ENCODE measurements at regions not wholly inside any gene's neighbourhood (a gene's known extent, or its start where the extent isn't known, plus 50 kb on each side); places are given as distances from the start of the nearest gene placed in this dataset.

DNA sequence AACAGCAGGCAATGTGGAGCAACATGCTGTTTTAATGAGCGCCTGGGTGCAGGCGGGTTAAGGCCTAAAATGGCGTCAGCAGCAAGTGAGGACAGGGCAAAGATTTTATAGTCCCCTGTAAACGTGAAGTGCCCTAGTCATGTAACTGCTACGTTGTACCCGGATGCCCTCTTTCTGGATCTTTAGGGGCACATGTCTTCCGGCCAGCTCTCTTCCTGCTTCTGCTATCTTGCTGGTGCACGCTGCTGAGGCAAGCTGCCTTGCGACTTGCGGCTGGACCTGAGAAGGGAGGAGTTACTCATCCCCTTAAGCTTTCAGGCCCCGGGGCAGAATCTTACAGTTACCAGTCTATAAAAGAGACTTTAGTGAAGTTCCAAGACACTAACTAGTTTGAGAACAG lies 303.6 kb upstream of the DACH1 start:
- TF ChIP-seq, protein P1, sequence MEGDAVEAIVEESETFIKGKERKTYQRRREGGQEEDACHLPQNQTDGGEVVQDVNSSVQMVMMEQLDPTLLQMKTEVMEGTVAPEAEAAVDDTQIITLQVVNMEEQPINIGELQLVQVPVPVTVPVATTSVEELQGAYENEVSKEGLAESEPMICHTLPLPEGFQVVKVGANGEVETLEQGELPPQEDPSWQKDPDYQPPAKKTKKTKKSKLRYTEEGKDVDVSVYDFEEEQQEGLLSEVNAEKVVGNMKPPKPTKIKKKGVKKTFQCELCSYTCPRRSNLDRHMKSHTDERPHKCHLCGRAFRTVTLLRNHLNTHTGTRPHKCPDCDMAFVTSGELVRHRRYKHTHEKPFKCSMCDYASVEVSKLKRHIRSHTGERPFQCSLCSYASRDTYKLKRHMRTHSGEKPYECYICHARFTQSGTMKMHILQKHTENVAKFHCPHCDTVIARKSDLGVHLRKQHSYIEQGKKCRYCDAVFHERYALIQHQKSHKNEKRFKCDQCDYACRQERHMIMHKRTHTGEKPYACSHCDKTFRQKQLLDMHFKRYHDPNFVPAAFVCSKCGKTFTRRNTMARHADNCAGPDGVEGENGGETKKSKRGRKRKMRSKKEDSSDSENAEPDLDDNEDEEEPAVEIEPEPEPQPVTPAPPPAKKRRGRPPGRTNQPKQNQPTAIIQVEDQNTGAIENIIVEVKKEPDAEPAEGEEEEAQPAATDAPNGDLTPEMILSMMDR (IDR thresholded peaks at IDR 0.05; ENCODE audit: poor library complexity, severe bottlenecking): no peak
- TF ChIP-seq EZH2 (IDR thresholded peaks at IDR 0.05; ENCODE audit: borderline replicate concordance, insufficient read depth, low read length, poor library complexity, severe bottlenecking): no peak

Data from neural cell (in vitro differentiated cells).